Right lobe of liver (tissue), 4 donors: ENCODE measurements at regions not wholly inside any gene's neighbourhood (a gene's known extent, or its start where the extent isn't known, plus 50 kb on each side); places are given as distances from the start of the nearest gene placed in this dataset.
A peak's percentile ranks its signal among the peaks of the same experiment; 100 is the strongest.

ENCODE experiments used
- POLR2A ChIP-seq: fragments of 450-650 bp; IDR thresholded peaks from one replicate; pipeline ENCODE4 v1.6.1; 2017; ENCODE audit warnings: antibody characterized with exemption, mild to moderate bottlenecking
- TF ChIP-seq, protein P1 (sequence below), 4 donors: fragments of 200-600 bp in 3 of 4; fragments of 450-650 bp in 1 of 4; IDR thresholded peaks; one replicate each; pipeline versions ENCODE4 v1.5.1 to v1.8.0; 2016 to 2022; ENCODE audit warnings: antibody characterized with exemption in 4 of 4, mild to moderate bottlenecking in 2 of 4
- donor health status: DM: no; HTN: no; CAD: no.
- donor health status: DM: no; HTN: no; CAD: no.
- donor health status: DM: no; HTN: yes; CAD: no.

DNA sequence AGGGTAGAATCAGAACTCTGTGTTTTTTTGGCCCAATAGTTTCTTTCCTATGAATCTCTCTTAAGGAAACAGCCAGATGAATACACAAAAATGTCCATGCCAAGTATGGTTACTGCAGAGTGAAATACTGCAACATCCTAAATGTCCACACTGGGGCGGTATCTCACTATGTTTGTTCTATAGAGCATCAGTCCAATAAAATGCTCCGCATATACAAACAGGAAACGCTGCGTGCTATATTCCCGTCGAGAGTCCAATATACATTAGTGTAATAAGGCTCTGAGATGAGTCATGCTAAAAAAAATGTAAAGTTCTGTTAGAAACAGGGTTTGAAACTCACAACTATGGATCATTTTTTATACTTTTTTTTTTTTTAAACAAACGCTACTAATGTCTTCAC, 72.9 kb upstream of the ENOX2 start:
- TF ChIP-seq, protein P1, sequence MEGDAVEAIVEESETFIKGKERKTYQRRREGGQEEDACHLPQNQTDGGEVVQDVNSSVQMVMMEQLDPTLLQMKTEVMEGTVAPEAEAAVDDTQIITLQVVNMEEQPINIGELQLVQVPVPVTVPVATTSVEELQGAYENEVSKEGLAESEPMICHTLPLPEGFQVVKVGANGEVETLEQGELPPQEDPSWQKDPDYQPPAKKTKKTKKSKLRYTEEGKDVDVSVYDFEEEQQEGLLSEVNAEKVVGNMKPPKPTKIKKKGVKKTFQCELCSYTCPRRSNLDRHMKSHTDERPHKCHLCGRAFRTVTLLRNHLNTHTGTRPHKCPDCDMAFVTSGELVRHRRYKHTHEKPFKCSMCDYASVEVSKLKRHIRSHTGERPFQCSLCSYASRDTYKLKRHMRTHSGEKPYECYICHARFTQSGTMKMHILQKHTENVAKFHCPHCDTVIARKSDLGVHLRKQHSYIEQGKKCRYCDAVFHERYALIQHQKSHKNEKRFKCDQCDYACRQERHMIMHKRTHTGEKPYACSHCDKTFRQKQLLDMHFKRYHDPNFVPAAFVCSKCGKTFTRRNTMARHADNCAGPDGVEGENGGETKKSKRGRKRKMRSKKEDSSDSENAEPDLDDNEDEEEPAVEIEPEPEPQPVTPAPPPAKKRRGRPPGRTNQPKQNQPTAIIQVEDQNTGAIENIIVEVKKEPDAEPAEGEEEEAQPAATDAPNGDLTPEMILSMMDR (IDR thresholded peaks at IDR 0.05) = peak; percentile 41 to 59 (median 55)
- TF ChIP-seq POLR2A = no peak
